GM23248 (cell line): ENCODE measurements at regions not wholly inside any gene's neighbourhood (a gene's known extent, or its start where the extent isn't known, plus 50 kb on each side); places are given as distances from the start of the nearest gene placed in this dataset.

Source experiments
- EZH2 ChIP-seq: fragments of 200-600 bp; sonication (generic); IDR thresholded peaks from 2 replicates; pipeline ENCODE4 v1.6.1; 2018; ENCODE audit warnings: antibody characterized with exemption, mild to moderate bottlenecking; ENCODE audit not compliant: insufficient read depth, poor library complexity, severe bottlenecking
- EZH2phosphoT487 ChIP-seq: fragments of 200-600 bp; sonication (generic); IDR thresholded peaks from 2 replicates; pipeline ENCODE4 v1.6.1; 2018; ENCODE audit warnings: antibody characterized with exemption, moderate library complexity, mild to moderate bottlenecking, low read depth; ENCODE audit not compliant: insufficient read depth

DNA sequence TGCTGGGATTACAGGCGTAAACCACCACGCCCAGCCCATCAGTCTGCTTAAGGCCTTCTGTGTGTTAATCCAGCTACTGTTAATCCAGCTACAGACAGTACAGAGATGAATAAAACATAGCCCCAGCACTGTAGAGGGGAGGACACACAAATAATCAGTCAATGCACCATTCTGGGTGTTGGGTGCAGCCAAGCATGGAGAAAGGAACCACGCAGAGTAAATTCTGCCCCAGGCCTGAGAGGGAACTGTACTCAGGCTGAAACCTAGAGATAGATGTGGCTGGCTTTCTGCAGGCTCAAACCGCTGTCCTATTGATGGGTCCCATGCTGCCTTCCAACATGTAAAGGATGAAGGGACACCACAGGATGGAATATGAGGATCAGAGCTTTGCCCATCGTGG, 136.8 kb upstream of the IGSF21 start:
- no peak for TF ChIP-seq EZH2phosphoT487
- no peak for TF ChIP-seq EZH2
